Hepatocyte (in vitro differentiated cells): ENCODE measurements at regions not wholly inside any gene's neighbourhood (a gene's known extent, or its start where the extent isn't known, plus 50 kb on each side); places are given as distances from the start of the nearest gene placed in this dataset.

Experiments used
- CTCF ChIP-seq: fragments of 200-600 bp; sonication (generic); IDR thresholded peaks from 2 replicates; pipeline ENCODE4 v1.5.1; 2016; ENCODE audit warnings: antibody characterized with exemption, mild to moderate bottlenecking; ENCODE audit not compliant: poor library complexity
- EZH2 ChIP-seq: fragments of 200-600 bp; sonication (generic); IDR thresholded peaks from 2 replicates; pipeline ENCODE4 v1.6.1; 2016; ENCODE audit warnings: antibody characterized with exemption, mild to moderate bottlenecking, borderline replicate concordance
- EZH2phosphoT487 ChIP-seq: fragments of 200-600 bp; sonication (generic); IDR thresholded peaks from one replicate; pipeline ENCODE4 v1.6.1; 2018; ENCODE audit warnings: antibody characterized with exemption, mild to moderate bottlenecking, low read depth, moderate library complexity; ENCODE audit not compliant: unreplicated experiment, severe bottlenecking

- TF ChIP-seq CTCF (no peak), EZH2 (no peak), EZH2phosphoT487 (no peak)
Measured at GRCh38 chrX:46436744-46437143, 108.5 kb downstream of the ZNF674 start.
